ENCODE measurements at regions not wholly inside any gene's neighbourhood (a gene's known extent, or its start where the extent isn't known, plus 50 kb on each side); places are given as distances from the start of the nearest gene placed in this dataset.

GRCh38 chr7:13826752-13827151 lies 162.7 kb downstream of the ETV1 start:
- TF ChIP-seq CTCF (conservative IDR thresholded peaks at IDR 0.05; ENCODE audit: low read depth, low read length) (no peak), EZH2 (IDR thresholded peaks at IDR 0.05; ENCODE audit: borderline replicate concordance, low read depth, low read length, poor library complexity, severe bottlenecking) (no peak)
